HCT116 (cell line): ENCODE measurements at regions not wholly inside any gene's neighbourhood (a gene's known extent, or its start where the extent isn't known, plus 50 kb on each side); places are given as distances from the start of the nearest gene placed in this dataset.

ENCODE experiments used
- ATAC-seq: fragments of 200-7000 bp; cut with Tn5 transposase; 2 replicates; pipeline ENCODE4 v1.9.1; 2020; ENCODE audit warnings: mild to moderate bottlenecking, moderate library complexity
- BruUV-seq: library from RNA; stranded (reverse); fragments of 400-500 nt; replicated peaks from 2 replicates; lab custom pipeline; 2021; lab: Mats Ljungman, UMichigan
- CTCF ChIA-PET: fragments of 300-600 bp; sonication (Branson Sonifier 250); formaldehyde crosslinking; loops from one replicate; lab custom pipeline; 2021; ENCODE audit warnings: antibody characterized with exemption; lab: Charles Lee
- POLR2A ChIA-PET: fragments of 300-600, 350-600 bp; sonication (Branson Sonifier 250); formaldehyde crosslinking; loops from one replicate; lab custom pipeline; 2021; ENCODE audit warnings: antibody characterized with exemption; lab: Charles Lee
- RAD21 ChIA-PET, 2 experiments: fragments of 300-600 bp; sonication (Branson Sonifier 250); formaldehyde crosslinking; loops; one replicate each; lab custom pipeline; 2023; ENCODE audit warnings: low total read pairs in 2 of 2; ENCODE audit not compliant: uncharacterized antibody in 2 of 2, unreplicated experiment in 2 of 2, low non-redundant PET in 1 of 2; lab: Charles Lee
- DNase-seq: peaks from one replicate; pipeline ENCODE4 v3.0.0-alpha.2; 2010; ENCODE audit warnings: low read depth, low spot score
- H2AFZ ChIP-seq: fragments of 200-600 bp; shearing (Covaris generic), sonication (generic); 2 replicates; pipeline ENCODE4 v1.6.1; 2017; ENCODE audit warnings: low read depth, mixed run types, mixed read lengths, antibody characterized with exemption, low read length; ENCODE audit not compliant: poor library complexity, severe bottlenecking
- H3K27ac ChIP-seq: 2 replicates; pipeline ENCODE4 v1.5.1; 2012; ENCODE audit warnings: low read depth, low read length
- H3K27me3 ChIP-seq: fragments of 200-600 bp; sonication (generic); 2 replicates; pipeline ENCODE4 v1.6.1; 2016; ENCODE audit warnings: mixed run types, low read length, mixed read lengths; ENCODE audit not compliant: insufficient read depth
- H3K36me3 ChIP-seq, 2 experiments: fragments of 200-500 bp in 1 of 2; fragments of 200-600 bp in 1 of 2; sonication (Bioruptor generic) in 1 of 2; sonication (generic) in 1 of 2; 2 replicates each; pipeline versions ENCODE4 v1.5.1 to v1.6.1; 2014 to 2016; ENCODE audit warnings: low read length in 2 of 2, inconsistent platforms in 1 of 2, mixed read lengths in 1 of 2, mixed run types in 1 of 2; ENCODE audit not compliant: insufficient read depth in 2 of 2, control insufficient read depth in 1 of 2
- H3K4me1 ChIP-seq, 2 experiments: fragments of 200-600 bp in 1 of 2; sonication (generic) in 1 of 2; 2 replicates each; pipeline versions ENCODE4 v1.5.1 to v1.6.1; 2012 to 2017; ENCODE audit warnings: low read length in 2 of 2, inconsistent platforms in 1 of 2, mild to moderate bottlenecking in 1 of 2, mixed read lengths in 1 of 2, mixed run types in 1 of 2, moderate library complexity in 1 of 2; ENCODE audit not compliant: insufficient read depth in 2 of 2, control insufficient read depth in 1 of 2
- H3K4me2 ChIP-seq: fragments of 200-600 bp; sonication (generic); 2 replicates; pipeline ENCODE4 v1.6.1; 2017; ENCODE audit warnings: mixed run types, low read length, mixed read lengths
- H3K4me3 ChIP-seq, 2 experiments: fragments of 200-600 bp in 1 of 2; sonication (generic) in 1 of 2; replicated peaks in 1 of 2; 2 replicates each; pipeline ENCODE4 v1.5.1; 2011 to 2016; ENCODE audit warnings: low read length in 2 of 2, control low read depth in 1 of 2, low read depth in 1 of 2, mild to moderate bottlenecking in 1 of 2, mixed read lengths in 1 of 2, mixed run types in 1 of 2
- H3K79me2 ChIP-seq: fragments of 200-600 bp; sonication (generic); 2 replicates; pipeline ENCODE4 v1.6.1; 2017; ENCODE audit warnings: mild to moderate bottlenecking, mixed run types, low read length, moderate library complexity, mixed read lengths; ENCODE audit not compliant: insufficient read depth
- H3K9ac ChIP-seq: fragments of 200-600 bp; sonication (generic); 2 replicates; pipeline ENCODE4 v1.6.1; 2016; ENCODE audit warnings: low read length, mixed read lengths
- H3K9me2 ChIP-seq: fragments of 200-600 bp; sonication (generic), shearing (Covaris generic); 2 replicates; pipeline ENCODE4 v1.6.1; 2017; ENCODE audit warnings: mixed run types, mild to moderate bottlenecking, moderate library complexity; ENCODE audit not compliant: insufficient read depth
- H3K9me3 ChIP-seq, 2 experiments: fragments of 200-500 bp in 1 of 2; fragments of 200-600 bp in 1 of 2; sonication (Bioruptor generic) in 1 of 2; sonication (generic) in 1 of 2; 2 replicates each; pipeline ENCODE4 v1.6.1; 2014 to 2017; ENCODE audit warnings: low read length in 2 of 2, mixed read lengths in 2 of 2, inconsistent platforms in 1 of 2, low read depth in 1 of 2, mild to moderate bottlenecking in 1 of 2, mixed run types in 1 of 2, moderate library complexity in 1 of 2; ENCODE audit not compliant: control insufficient read depth in 1 of 2, insufficient read depth in 1 of 2
- H4K20me1 ChIP-seq: fragments of 200-600 bp; sonication (generic), shearing (Covaris generic); 2 replicates; pipeline ENCODE4 v1.6.1; 2017; ENCODE audit warnings: mixed run types, mild to moderate bottlenecking, moderate library complexity; ENCODE audit not compliant: insufficient read depth
- CTCF ChIP-seq, 3 experiments: fragments of 200-600 bp in 1 of 3; sonication (generic) in 1 of 3; IDR thresholded peaks in 2 of 3; conservative IDR thresholded peaks in 1 of 3; 2 replicates each; pipeline ENCODE4 v1.5.1; 2012 to 2017; ENCODE audit warnings: low read depth in 2 of 3, low read length in 2 of 3, antibody characterized with exemption in 1 of 3, borderline replicate concordance in 1 of 3, control low read depth in 1 of 3, mild to moderate bottlenecking in 1 of 3, mixed read lengths in 1 of 3, mixed run types in 1 of 3, moderate library complexity in 1 of 3; ENCODE audit not compliant: insufficient read depth in 1 of 3
- ELF1 ChIP-seq: IDR thresholded peaks from 2 replicates; pipeline ENCODE4 v1.6.1; 2012; ENCODE audit warnings: low read depth, borderline replicate concordance
- EZH2phosphoT487 ChIP-seq: fragments of 200-600 bp; IDR thresholded peaks from 2 replicates; pipeline ENCODE4 v1.6.1; 2018; ENCODE audit warnings: antibody characterized with exemption, borderline replicate concordance
- FOSL1 ChIP-seq: IDR thresholded peaks from 2 replicates; pipeline ENCODE4 v1.6.1; 2012; ENCODE audit warnings: low read depth
- RAD21 ChIP-seq: IDR thresholded peaks from 2 replicates; pipeline ENCODE4 v1.6.1; 2012; ENCODE audit warnings: low read depth, mild to moderate bottlenecking
- SRF ChIP-seq: IDR thresholded peaks from 2 replicates; pipeline ENCODE4 v1.6.1; 2012; ENCODE audit warnings: low read depth
- ZNF274 ChIP-seq: fragments of 200-500 bp; sonication (Bioruptor generic); IDR thresholded peaks from 2 replicates; pipeline ENCODE4 v1.6.1; 2014; ENCODE audit warnings: mild to moderate bottlenecking, low read depth, low read length, inconsistent platforms
- intact Hi-C: fragments of 100-400 bp; cut with micrococcal nuclease; formaldehyde crosslinking; loops from 2 replicates; pipeline ENCODE4 v1.10.0; 2022

- DNase-seq (no peak), ATAC-seq (no peak)
- H3K36me3 ChIP-seq: no peaks in the 10 kb centered on the region
- no peak for TF ChIP-seq RAD21
- no peak for TF ChIP-seq FOSL1
- TF ChIP-seq ELF1: no peak
- no peak for TF ChIP-seq EZH2phosphoT487
- TF ChIP-seq SRF: no peak
- no peak for TF ChIP-seq ZNF274
- ChIA-PET POLR2A (no interaction called here), CTCF (no interaction called here), RAD21 (no interaction called here)
- no peaks in the 10 kb centered on the region for H3K9me2 ChIP-seq
- no peaks in the 10 kb centered on the region for H3K4me1 ChIP-seq
- no peak overlapping the region for H3K9ac ChIP-seq
- no peaks in the 10 kb centered on the region for H3K79me2 ChIP-seq
- H2AFZ ChIP-seq: no peak overlapping the region
- BruUV-seq: no TSS peak
- no peaks in the 10 kb centered on the region for H3K9me3 ChIP-seq
- no peak overlapping the region for H3K4me2 ChIP-seq
- no peak overlapping the region for H3K4me3 ChIP-seq
- intact Hi-C loops: no loop called here
- H4K20me1 ChIP-seq: no peaks in the 10 kb centered on the region
- H3K27ac ChIP-seq: no peak overlapping the region
- H3K27me3 ChIP-seq: no peaks in the 10 kb centered on the region
These were observed 129.2 kb downstream of the ASB1 start for GRCh38 chr2:238555786-238556542.

GRCh38 chr2:238557431-238557830 is 130.7 kb downstream of the ASB1 start:
- no TSS peak for BruUV-seq
- ChIA-PET CTCF (no interaction called here), RAD21 (no interaction called here), POLR2A (no interaction called here)
- Histone ChIP-seq H3K79me2 (no peaks in the 10 kb centered on the region), H3K9ac (no peak overlapping the region), H3K9me2 (no peaks in the 10 kb centered on the region), H4K20me1 (no peaks in the 10 kb centered on the region), H3K36me3 (no peaks in the 10 kb centered on the region), H3K27me3 (no peaks in the 10 kb centered on the region), H3K4me3 (no peak overlapping the region), H2AFZ (no peak overlapping the region), H3K4me1 (no peaks in the 10 kb centered on the region), H3K27ac (no peak overlapping the region), H3K4me2 (no peak overlapping the region), H3K9me3 (no peaks in the 10 kb centered on the region)
- intact Hi-C loops: no loop called here
- ATAC-seq (no peak), DNase-seq (no peak)
- TF ChIP-seq CTCF (IDR thresholded peaks at IDR 0.05 in 2 of 3, conservative IDR thresholded peaks at IDR 0.05 in 1 of 3; ENCODE audit: borderline replicate concordance in 1 of 3, insufficient read depth in 1 of 3, low read depth in 2 of 3, low read length in 2 of 3): no peak
